Type B pancreatic cell (in vitro differentiated cells): ENCODE measurements at regions not wholly inside any gene's neighbourhood (a gene's known extent, or its start where the extent isn't known, plus 50 kb on each side); places are given as distances from the start of the nearest gene placed in this dataset.
"Not testable (repeated sequence)": the region's sequence is repeated elsewhere in the genome, so short reads cannot be mapped to it uniquely, and the experiment has no call there.

ENCODE experiments used
- DNase-seq: peaks from one replicate; pipeline ENCODE4 v3.0.0; 2021; ENCODE audit warnings: mixed read lengths; ENCODE audit not compliant: unreplicated experiment; ENCODE audit errors: extremely low spot score
- H3K27ac Mint-ChIP-seq: 2 replicates; pipeline ENCODE4 v1.8.0; 2021; ENCODE audit warnings: mild to moderate bottlenecking, mixed read lengths
- H3K27me3 Mint-ChIP-seq: 2 replicates; pipeline ENCODE4 v1.8.0; 2021; ENCODE audit warnings: mixed read lengths
- H3K36me3 Mint-ChIP-seq: 2 replicates; pipeline ENCODE4 v1.8.0; 2021; ENCODE audit warnings: mixed read lengths
- H3K4me1 Mint-ChIP-seq: one replicate; pipeline ENCODE4 v1.8.0; 2021; ENCODE audit warnings: mixed read lengths; ENCODE audit not compliant: unreplicated experiment
- H3K4me3 Mint-ChIP-seq: 2 replicates; pipeline ENCODE4 v1.8.0; 2021; ENCODE audit warnings: mild to moderate bottlenecking, mixed read lengths
- H3K9me3 Mint-ChIP-seq: 2 replicates; pipeline ENCODE4 v1.8.0; 2021; ENCODE audit warnings: mixed read lengths
- CTCF ChIP-seq: fragments of 200-600 bp; sonication (generic); conservative IDR thresholded peaks from 2 replicates; pipeline ENCODE4 v1.5.0; 2021; ENCODE audit warnings: antibody characterized with exemption, mild to moderate bottlenecking

GRCh38 chr14:38693423-38693822, 409.6 kb downstream of the SEC23A start:
- H3K9me3 Mint-ChIP-seq = no peaks in the 10 kb centered on the region
- H3K27me3 Mint-ChIP-seq = no peaks in the 10 kb centered on the region
- no peaks in the 10 kb centered on the region for H3K4me1 Mint-ChIP-seq
- no peak for TF ChIP-seq CTCF
- no peak overlapping the region for H3K27ac Mint-ChIP-seq
- H3K36me3 Mint-ChIP-seq = no peaks in the 10 kb centered on the region
- DNase-seq = no peak
- H3K4me3 Mint-ChIP-seq = no peak overlapping the region

DNA sequence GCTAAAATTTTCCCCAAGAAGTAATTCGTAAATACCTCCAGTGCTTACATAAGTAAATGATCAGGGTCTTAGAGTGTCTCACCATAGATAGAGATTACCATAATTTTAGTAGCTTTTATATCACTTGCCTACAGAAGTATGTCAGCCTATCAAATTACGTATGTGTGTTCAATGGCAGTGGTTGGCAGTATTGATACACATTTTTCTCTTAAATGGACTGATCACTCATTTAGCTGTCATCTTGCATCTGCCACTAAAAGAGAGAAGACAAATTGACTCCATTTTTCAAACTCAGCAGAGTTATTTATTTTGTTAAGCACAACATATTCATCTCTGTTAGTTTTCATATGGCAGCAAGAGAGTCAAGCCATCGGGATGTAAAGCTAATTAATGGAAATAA, 413.1 kb upstream of the CLEC14A start:
- H3K27ac Mint-ChIP-seq = no peak overlapping the region
- no peaks in the 10 kb centered on the region for H3K36me3 Mint-ChIP-seq
- H3K4me3 Mint-ChIP-seq = no peak overlapping the region
- no peaks in the 10 kb centered on the region for H3K27me3 Mint-ChIP-seq
- H3K4me1 Mint-ChIP-seq = no peaks in the 10 kb centered on the region
- no peaks in the 10 kb centered on the region for H3K9me3 Mint-ChIP-seq
- no peak for DNase-seq
- TF ChIP-seq CTCF = no peak

DNA sequence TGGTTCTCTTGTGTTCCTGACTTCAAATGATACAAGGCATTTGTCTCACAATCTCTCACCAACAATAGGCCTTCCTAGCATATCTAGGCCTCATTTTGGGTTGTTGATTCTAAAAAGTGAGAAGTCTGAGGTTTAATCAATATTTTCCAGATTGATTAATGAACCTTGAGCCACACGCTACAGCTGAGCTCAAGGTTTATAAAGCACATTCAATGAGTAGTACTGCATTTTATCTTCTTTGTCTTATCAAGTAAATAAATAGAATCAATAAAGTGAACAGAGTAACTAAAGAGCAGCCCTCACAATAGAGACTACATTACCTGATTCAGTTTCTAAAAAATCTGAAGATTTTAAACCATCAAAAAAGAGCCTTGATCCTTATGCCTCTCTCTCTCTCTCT, 407.5 kb upstream of the CLEC14A start:
- Mint-ChIP-seq H3K27ac (no peak overlapping the region), H3K4me1 (peaks cover 5% of the 10 kb centered on the region), H3K27me3 (peaks cover 8% of the 10 kb centered on the region), H3K36me3 (no peaks in the 10 kb centered on the region), H3K4me3 (no peak overlapping the region), H3K9me3 (no peaks in the 10 kb centered on the region)
- no peak for DNase-seq
- TF ChIP-seq CTCF = no peak

GRCh38 chr14:38662781-38663180, 406.9 kb upstream of the CLEC14A start:
- peaks cover 5% of the 10 kb centered on the region for H3K4me1 Mint-ChIP-seq
- no peak for DNase-seq
- H3K4me3 Mint-ChIP-seq = no peak overlapping the region
- H3K9me3 Mint-ChIP-seq = no peaks in the 10 kb centered on the region
- TF ChIP-seq CTCF = no peak
- no peak overlapping the region for H3K27ac Mint-ChIP-seq
- peaks cover 9% of the 10 kb centered on the region for H3K27me3 Mint-ChIP-seq
- H3K36me3 Mint-ChIP-seq = no peaks in the 10 kb centered on the region

GRCh38 chr14:38646391-38646790, 390.5 kb upstream of the CLEC14A start:
- Mint-ChIP-seq H3K4me1 (no peaks in the 10 kb centered on the region), H3K27me3 (no peaks in the 10 kb centered on the region), H3K36me3 (no peaks in the 10 kb centered on the region), H3K27ac (no peak overlapping the region), H3K4me3 (no peak overlapping the region), H3K9me3 (no peaks in the 10 kb centered on the region)
- no peak for DNase-seq
- TF ChIP-seq CTCF = no peak

DNA sequence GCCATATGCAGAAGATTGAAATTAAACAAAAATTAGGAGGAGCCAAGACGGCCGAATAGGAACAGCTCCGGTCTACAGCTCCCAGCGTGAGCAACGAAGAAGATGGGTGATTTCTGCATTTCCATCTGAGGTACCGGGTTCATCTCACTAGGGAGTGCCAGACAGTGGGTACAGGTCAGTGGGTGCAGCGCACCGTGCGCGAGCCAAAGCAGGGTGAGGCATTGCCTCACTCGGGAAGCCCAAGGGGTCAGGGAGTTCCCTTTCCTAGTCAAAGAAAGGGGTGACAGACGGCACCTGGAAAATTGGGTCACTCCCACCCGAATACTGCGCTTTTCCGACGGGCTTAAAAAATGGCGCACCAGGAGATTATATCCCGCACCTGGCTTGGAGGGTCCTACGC, 379.0 kb upstream of the CLEC14A start:
- not testable (repeated sequence) for H3K4me3 Mint-ChIP-seq, H3K27me3 Mint-ChIP-seq, DNase-seq, H3K9me3 Mint-ChIP-seq, H3K4me1 Mint-ChIP-seq, H3K27ac Mint-ChIP-seq, H3K36me3 Mint-ChIP-seq
